HG03139 (cell line): ENCODE measurements at regions not wholly inside any gene's neighbourhood (a gene's known extent, or its start where the extent isn't known, plus 50 kb on each side); places are given as distances from the start of the nearest gene placed in this dataset.
A peak's percentile ranks its signal among the peaks of the same experiment; 100 is the strongest.
"Not testable (repeated sequence)": the region's sequence is repeated elsewhere in the genome, so short reads cannot be mapped to it uniquely, and the experiment has no call there.

Experiments
- ATAC-seq: cut with Tn5 transposase; IDR thresholded peaks from one replicate; pipeline ENCODE4 v1.9.1; 2021; ENCODE audit not compliant: unreplicated experiment

- not testable (repeated sequence) for ATAC-seq
These were observed 513.7 kb downstream of the RPIA start for GRCh38 chr2:89205153-89205552.

GRCh38 chr2:89208144-89208932 is 516.9 kb downstream of the RPIA start:
- ATAC-seq = not testable (repeated sequence)

DNA sequence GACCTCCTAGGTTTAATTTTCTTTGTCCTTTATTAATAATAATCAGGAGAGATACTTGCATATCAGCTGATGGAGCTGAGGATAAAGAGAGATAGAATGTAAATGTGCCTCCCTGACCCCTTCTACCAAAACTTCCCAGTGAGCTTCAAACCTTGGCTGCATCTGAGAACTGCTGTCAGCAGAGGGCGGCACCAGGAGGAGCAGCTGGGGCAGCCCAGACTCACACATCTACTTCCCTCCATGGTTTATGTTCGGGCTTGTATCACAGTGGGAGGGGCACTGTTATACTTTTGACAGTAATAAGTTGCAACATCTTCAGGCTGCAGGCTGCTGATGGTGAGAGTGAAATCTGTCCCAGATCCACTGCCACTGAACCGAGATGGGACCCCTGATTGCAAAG is 521.7 kb downstream of the RPIA start:
- ATAC-seq = not testable (repeated sequence)

DNA sequence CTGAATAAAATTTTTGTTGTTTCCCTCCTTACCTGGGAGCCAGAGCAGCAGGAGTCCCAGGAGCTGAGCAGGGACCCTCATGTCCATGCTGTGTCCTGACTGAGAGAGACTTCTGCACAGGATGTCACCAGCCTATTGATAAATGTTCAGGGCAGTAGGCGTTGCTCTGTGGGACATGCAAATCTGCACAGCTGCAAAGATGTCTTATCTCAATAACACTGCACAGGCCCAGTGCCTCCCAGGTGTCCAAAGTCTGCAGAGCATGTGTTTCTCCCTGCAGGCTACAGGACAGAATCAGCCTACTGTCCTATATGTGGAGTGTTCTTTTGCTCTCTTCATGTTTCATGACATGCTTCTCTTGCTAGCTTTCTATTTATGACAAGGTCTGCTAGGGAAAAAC is 522.3 kb downstream of the RPIA start:
- ATAC-seq = peak; percentile 54

- ATAC-seq = not testable (repeated sequence)
These were observed 530.0 kb downstream of the RPIA start for GRCh38 chr2:89221474-89221873.

- ATAC-seq = not testable (repeated sequence)
These were observed 530.7 kb downstream of the RPIA start for GRCh38 chr2:89222063-89222732.

- not testable (repeated sequence) for ATAC-seq
These were observed 533.3 kb downstream of the RPIA start for GRCh38 chr2:89224803-89225202.

DNA sequence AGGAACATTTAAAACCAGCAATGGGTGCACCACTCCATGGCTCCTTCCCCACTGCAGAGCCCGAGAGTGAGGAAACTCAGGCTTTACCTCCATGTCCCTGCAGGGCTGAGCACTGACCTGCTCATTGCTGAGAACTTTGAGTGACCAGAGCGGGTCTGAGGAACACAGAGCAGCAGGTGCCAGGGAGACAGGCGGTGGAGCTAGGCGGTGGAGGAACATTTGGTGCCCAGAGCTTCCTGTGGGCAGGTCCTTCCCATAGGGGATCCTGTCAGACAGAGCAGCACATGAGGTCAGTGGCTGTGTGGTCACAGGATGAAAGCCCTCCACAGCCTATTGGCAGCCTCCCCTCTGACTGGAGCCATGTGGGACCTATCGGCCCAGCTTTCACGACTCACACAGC is 538.5 kb downstream of the RPIA start:
- not testable (repeated sequence) for ATAC-seq

- ATAC-seq = not testable (repeated sequence)
These were observed 539.8 kb downstream of the RPIA start for GRCh38 chr2:89231241-89231640.

- not testable (repeated sequence) for ATAC-seq
These were observed 542.5 kb downstream of the RPIA start for GRCh38 chr2:89233931-89234330.

GRCh38 chr2:89234818-89235466 is 543.5 kb downstream of the RPIA start:
- ATAC-seq = not testable (repeated sequence)

- not testable (repeated sequence) for ATAC-seq
These were observed 545.5 kb downstream of the RPIA start for GRCh38 chr2:89236832-89237450.

- not testable (repeated sequence) for ATAC-seq
These were observed 546.3 kb downstream of the RPIA start for GRCh38 chr2:89237783-89238182.

DNA sequence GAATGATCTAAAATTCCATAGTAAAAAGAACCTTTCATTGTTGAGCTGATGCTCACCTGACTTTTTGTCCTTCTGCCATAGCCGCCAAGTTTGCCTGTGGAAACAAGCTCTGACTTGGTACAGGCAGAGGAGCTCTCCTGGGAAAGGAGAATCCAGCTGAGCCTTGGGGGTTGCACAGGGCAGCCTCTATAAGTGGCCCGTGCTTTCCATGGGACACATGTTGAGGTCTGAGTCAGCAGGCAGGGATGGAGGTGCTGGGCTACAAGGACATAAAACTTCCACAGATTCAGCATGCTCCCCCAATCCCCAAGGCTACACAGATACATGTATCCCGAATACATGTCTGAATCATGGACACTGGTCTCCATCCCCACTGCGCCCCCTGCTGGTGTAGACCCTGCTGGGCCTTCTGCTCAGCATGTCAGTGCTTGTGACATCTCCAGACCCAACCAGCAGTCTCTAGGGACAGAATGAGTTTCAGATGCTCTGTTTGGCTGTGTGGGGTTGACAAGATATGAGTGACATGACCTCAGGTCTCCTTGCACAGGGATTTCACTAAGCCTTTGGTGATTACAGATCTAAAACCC is 551.7 kb downstream of the RPIA start:
- peak; percentile 96 for ATAC-seq

DNA sequence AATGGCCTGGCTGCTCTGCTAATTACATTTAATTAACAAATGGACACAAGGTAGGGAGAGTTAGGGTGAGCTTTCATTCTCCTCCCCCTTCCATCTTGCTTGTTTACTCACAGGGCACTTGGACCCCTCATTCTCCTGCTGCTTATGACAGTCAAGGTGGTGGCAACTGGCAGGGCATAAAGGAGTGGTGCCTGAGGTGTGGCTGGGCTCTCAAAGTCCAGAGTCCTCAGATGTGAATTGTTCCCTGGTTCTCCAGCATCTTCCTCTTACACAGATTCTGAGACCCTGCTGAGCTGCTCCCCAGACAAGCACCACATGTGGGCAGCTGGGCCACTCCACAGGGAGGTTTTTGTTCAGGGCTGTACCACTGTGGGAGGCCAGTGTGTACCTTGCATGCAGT is 552.9 kb downstream of the RPIA start:
- not testable (repeated sequence) for ATAC-seq

- ATAC-seq = not testable (repeated sequence)
These were observed 554.0 kb downstream of the RPIA start for GRCh38 chr2:89245478-89245877.

- not testable (repeated sequence) for ATAC-seq
These were observed 554.6 kb downstream of the RPIA start for GRCh38 chr2:89246027-89246426.

GRCh38 chr2:89246620-89247019 is 555.1 kb downstream of the RPIA start:
- ATAC-seq = not testable (repeated sequence)

DNA sequence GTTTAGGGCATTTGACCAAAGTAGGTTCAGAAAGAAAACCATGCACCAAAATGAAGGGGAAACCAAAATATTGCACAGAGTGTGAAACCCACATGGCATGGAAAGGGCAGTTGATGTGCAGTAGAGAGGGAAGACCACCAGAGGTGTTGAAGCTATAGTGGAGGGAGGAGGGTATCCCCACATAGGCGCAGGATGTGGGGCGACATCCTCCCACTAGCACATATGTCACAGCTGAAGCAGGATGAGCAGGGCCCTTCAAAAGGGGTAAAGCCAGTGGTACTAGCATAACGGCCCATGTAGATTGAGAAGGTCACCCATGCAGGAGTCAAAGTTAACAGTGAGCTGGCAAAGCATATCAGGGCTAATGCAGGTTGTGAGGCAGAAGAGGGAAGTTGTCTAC is 563.5 kb downstream of the RPIA start:
- not testable (repeated sequence) for ATAC-seq

DNA sequence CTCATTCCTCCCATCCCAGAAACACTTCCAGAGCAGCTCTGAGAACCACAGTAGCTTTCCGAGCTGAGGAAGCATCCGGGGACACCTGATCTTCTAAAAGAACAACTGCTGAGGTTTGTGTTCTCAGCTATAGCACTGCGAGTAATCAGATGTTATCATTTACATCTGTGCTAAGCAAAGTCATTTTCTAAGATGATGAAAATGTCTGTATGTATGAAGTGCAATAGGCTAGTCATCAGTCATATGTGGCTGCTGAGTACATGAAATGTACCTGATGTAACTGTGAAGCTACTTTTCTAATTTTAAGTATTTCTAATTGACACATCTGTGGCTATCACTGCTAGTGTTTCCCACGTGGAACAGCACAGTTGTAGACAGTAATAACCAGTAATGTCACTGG is 582.0 kb downstream of the RPIA start:
- not testable (repeated sequence) for ATAC-seq

GRCh38 chr2:89280536-89280935 is 589.1 kb downstream of the RPIA start:
- ATAC-seq = not testable (repeated sequence)
